ENCODE measurements at regions not wholly inside any gene's neighbourhood (a gene's known extent, or its start where the extent isn't known, plus 50 kb on each side); places are given as distances from the start of the nearest gene placed in this dataset.

DNA sequence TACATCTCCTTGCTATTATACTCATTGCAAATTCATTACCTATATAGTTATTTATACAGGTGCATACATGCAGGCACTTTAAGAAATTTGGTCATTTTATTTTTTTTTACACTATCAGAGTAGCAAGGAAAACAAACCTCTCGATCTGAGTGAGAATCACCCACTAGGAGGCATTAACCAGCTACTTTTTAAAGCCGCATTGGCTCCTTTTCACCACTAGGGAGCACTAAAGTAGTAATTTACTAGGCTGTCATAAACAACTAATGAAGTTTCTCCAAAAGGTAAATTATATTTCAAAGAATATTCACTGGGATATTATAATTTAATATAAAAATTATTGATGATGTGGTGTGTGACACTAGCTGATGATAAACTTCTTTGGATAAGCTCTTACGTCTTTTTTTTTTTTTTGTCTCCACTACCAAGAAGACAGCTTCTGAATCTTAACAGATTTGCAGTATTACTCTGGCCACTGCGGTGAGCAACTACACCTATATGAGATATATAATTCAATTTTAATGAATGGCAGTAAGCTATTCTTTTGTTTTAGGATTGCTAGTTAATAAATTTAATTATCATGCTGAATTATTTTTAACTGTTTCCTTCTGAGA, 101.9 kb downstream of the NOL4 start:
- TF ChIP-seq, protein P1, sequence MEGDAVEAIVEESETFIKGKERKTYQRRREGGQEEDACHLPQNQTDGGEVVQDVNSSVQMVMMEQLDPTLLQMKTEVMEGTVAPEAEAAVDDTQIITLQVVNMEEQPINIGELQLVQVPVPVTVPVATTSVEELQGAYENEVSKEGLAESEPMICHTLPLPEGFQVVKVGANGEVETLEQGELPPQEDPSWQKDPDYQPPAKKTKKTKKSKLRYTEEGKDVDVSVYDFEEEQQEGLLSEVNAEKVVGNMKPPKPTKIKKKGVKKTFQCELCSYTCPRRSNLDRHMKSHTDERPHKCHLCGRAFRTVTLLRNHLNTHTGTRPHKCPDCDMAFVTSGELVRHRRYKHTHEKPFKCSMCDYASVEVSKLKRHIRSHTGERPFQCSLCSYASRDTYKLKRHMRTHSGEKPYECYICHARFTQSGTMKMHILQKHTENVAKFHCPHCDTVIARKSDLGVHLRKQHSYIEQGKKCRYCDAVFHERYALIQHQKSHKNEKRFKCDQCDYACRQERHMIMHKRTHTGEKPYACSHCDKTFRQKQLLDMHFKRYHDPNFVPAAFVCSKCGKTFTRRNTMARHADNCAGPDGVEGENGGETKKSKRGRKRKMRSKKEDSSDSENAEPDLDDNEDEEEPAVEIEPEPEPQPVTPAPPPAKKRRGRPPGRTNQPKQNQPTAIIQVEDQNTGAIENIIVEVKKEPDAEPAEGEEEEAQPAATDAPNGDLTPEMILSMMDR (IDR thresholded peaks at IDR 0.05; ENCODE audit: borderline replicate concordance, insufficient read depth, low read depth, low read length): peak; percentile 62; the same call in 1 of the 2 replicates

GRCh38 chr18:34121200-34121721, 103.5 kb downstream of the NOL4 start:
- no peak overlapping the region for H3K4me3 ChIP-seq (ENCODE audit: low read depth, low read length)
- TF ChIP-seq, protein P1 (IDR thresholded peaks at IDR 0.05; ENCODE audit: borderline replicate concordance, insufficient read depth, low read depth, low read length): no peak

More for the DNA sequence above, 101.9 kb downstream of the NOL4 start:
- H3K4me3 ChIP-seq (ENCODE audit: low read depth, low read length): no peak overlapping the region

GRCh38 chr18:34120294-34120693, 104.4 kb downstream of the NOL4 start:
- TF ChIP-seq, protein P1 (IDR thresholded peaks at IDR 0.05; ENCODE audit: borderline replicate concordance, insufficient read depth, low read depth, low read length): no peak
- H3K4me3 ChIP-seq (ENCODE audit: low read depth, low read length): no peak overlapping the region

- TF ChIP-seq, protein P1 (IDR thresholded peaks at IDR 0.05; ENCODE audit: borderline replicate concordance, insufficient read depth, low read depth, low read length): no peak
- H3K4me3 ChIP-seq (ENCODE audit: low read depth, low read length): no peak overlapping the region
These were observed 107.4 kb downstream of the NOL4 start for GRCh38 chr18:34117319-34117718.

DNA sequence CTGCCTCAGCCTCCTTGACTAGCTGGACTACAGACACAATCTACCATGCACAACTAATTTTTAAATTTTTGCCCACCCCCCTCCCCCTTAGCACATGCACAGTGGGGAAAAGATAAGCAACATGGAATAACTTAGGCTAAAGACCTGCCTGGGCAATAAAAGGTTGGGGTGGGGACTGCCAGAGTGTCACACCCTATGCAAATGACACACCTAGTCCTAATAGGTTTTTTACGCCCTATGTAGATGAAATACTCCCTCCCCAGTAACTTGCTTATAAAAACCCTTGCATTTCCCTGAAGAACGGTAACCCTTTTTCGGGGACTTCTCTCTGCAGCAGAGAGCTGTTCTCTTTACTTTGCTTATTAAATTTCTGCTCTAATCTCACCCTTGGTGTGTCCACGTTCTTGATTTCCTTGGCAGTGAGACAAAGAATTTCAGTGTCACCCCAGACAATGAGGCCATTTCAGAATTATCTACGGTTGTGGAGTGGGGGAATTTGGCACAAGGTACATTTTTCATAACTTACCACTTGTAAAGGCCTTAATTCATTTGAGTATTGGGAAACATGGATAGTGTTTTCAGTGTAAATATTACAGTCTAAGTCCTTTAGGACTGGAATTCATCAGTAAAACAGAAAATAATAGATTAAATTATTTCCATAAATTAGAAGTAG, 109.2 kb downstream of the NOL4 start:
- TF ChIP-seq, protein P1 (IDR thresholded peaks at IDR 0.05; ENCODE audit: borderline replicate concordance, insufficient read depth, low read depth, low read length): no peak
- H3K4me3 ChIP-seq (ENCODE audit: low read depth, low read length): no peak overlapping the region

- H3K4me3 ChIP-seq (ENCODE audit: low read depth, low read length): no peak overlapping the region
- TF ChIP-seq, protein P1 (IDR thresholded peaks at IDR 0.05; ENCODE audit: borderline replicate concordance, insufficient read depth, low read depth, low read length): no peak
These were observed 109.7 kb downstream of the NOL4 start for GRCh38 chr18:34114996-34115395.

GRCh38 chr18:34108206-34108605, 116.5 kb downstream of the NOL4 start:
- TF ChIP-seq, protein P1 (IDR thresholded peaks at IDR 0.05; ENCODE audit: borderline replicate concordance, insufficient read depth, low read depth, low read length): no peak
- no peak overlapping the region for H3K4me3 ChIP-seq (ENCODE audit: low read depth, low read length)

Measured in GM12875 (cell line).